Progenitor cell of endocrine pancreas (in vitro differentiated cells): ENCODE measurements at regions not wholly inside any gene's neighbourhood (a gene's known extent, or its start where the extent isn't known, plus 50 kb on each side); places are given as distances from the start of the nearest gene placed in this dataset.

Experiments used
- DNase-seq: peaks from one replicate; pipeline ENCODE4 v3.0.0; 2021; ENCODE audit warnings: low spot score; ENCODE audit not compliant: unreplicated experiment
- H3K27ac Mint-ChIP-seq: 2 replicates; pipeline ENCODE4 v1.8.0; 2021; ENCODE audit warnings: mild to moderate bottlenecking, moderate library complexity, mixed read lengths
- H3K27me3 Mint-ChIP-seq: 2 replicates; pipeline ENCODE4 v1.8.0; 2021; ENCODE audit warnings: mixed read lengths
- H3K36me3 Mint-ChIP-seq: 2 replicates; pipeline ENCODE4 v1.8.0; 2022; ENCODE audit warnings: mixed read lengths; ENCODE audit not compliant: insufficient read depth
- H3K4me1 Mint-ChIP-seq: 2 replicates; pipeline ENCODE4 v1.8.0; 2021; ENCODE audit warnings: low read depth, mixed read lengths
- H3K4me3 Mint-ChIP-seq: 2 replicates; pipeline ENCODE4 v1.8.0; 2021; ENCODE audit warnings: low read depth, mild to moderate bottlenecking, moderate library complexity, mixed read lengths
- H3K9me3 Mint-ChIP-seq: 2 replicates; pipeline ENCODE4 v1.8.0; 2021; ENCODE audit warnings: low read depth, mixed read lengths
- TF ChIP-seq, protein P1 (sequence below): fragments of 200-600 bp; sonication (generic); IDR thresholded peaks from one replicate; pipeline ENCODE4 v1.5.0; 2021; ENCODE audit warnings: antibody characterized with exemption, mild to moderate bottlenecking; ENCODE audit not compliant: unreplicated experiment

- peaks cover 24% of the 10 kb centered on the region for H3K4me1 Mint-ChIP-seq
- H3K27me3 Mint-ChIP-seq = peaks cover 2% of the 10 kb centered on the region
- TF ChIP-seq, protein P1, sequence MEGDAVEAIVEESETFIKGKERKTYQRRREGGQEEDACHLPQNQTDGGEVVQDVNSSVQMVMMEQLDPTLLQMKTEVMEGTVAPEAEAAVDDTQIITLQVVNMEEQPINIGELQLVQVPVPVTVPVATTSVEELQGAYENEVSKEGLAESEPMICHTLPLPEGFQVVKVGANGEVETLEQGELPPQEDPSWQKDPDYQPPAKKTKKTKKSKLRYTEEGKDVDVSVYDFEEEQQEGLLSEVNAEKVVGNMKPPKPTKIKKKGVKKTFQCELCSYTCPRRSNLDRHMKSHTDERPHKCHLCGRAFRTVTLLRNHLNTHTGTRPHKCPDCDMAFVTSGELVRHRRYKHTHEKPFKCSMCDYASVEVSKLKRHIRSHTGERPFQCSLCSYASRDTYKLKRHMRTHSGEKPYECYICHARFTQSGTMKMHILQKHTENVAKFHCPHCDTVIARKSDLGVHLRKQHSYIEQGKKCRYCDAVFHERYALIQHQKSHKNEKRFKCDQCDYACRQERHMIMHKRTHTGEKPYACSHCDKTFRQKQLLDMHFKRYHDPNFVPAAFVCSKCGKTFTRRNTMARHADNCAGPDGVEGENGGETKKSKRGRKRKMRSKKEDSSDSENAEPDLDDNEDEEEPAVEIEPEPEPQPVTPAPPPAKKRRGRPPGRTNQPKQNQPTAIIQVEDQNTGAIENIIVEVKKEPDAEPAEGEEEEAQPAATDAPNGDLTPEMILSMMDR = no peak
- H3K27ac Mint-ChIP-seq = no peak overlapping the region
- DNase-seq = no peak
- no peaks in the 10 kb centered on the region for H3K36me3 Mint-ChIP-seq
- H3K4me3 Mint-ChIP-seq = no peak overlapping the region
- peaks cover 3% of the 10 kb centered on the region for H3K9me3 Mint-ChIP-seq
Observed at GRCh38 chr6:17038316-17038715, 63.5 kb upstream of the STMND1 start.

- H3K9me3 Mint-ChIP-seq = peaks cover 3% of the 10 kb centered on the region
- H3K4me3 Mint-ChIP-seq = no peak overlapping the region
- TF ChIP-seq, protein P1 = no peak
- H3K27ac Mint-ChIP-seq = no peak overlapping the region
- H3K36me3 Mint-ChIP-seq = no peaks in the 10 kb centered on the region
- no peak for DNase-seq
- H3K27me3 Mint-ChIP-seq = peaks cover 4% of the 10 kb centered on the region
- H3K4me1 Mint-ChIP-seq = peaks cover 17% of the 10 kb centered on the region
Observed at GRCh38 chr6:17036065-17036393, 65.8 kb upstream of the STMND1 start.

GRCh38 chr6:17035257-17036064, 66.4 kb upstream of the STMND1 start:
- H3K27me3 Mint-ChIP-seq = peaks cover 4% of the 10 kb centered on the region
- H3K36me3 Mint-ChIP-seq = no peaks in the 10 kb centered on the region
- H3K27ac Mint-ChIP-seq = peak overlapping the region; percentile 42
- no peak for DNase-seq
- no peak overlapping the region for H3K4me3 Mint-ChIP-seq
- H3K4me1 Mint-ChIP-seq = peaks cover 18% of the 10 kb centered on the region
- TF ChIP-seq, protein P1 = no peak
- H3K9me3 Mint-ChIP-seq = peaks cover 3% of the 10 kb centered on the region

DNA sequence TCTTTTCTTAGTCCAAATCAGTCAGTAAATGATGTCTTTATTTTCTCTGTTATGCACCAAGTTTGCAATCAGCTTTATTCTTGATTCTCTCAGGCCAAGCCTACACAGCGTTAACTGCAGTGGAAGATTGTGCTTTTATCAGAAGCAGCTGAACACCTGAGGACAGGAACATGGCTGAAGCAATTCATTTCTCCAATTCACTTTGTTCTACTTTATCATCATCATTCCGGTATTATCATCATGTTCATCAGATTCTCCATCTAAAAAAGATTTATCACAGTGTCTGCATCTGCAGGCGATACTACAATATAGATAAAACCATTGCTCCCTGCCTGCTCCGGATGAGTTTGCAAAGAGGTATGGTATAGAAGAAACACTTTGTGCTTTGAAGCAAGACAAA, 68.1 kb upstream of the STMND1 start:
- H3K4me1 Mint-ChIP-seq = peaks cover 18% of the 10 kb centered on the region
- peaks cover 4% of the 10 kb centered on the region for H3K27me3 Mint-ChIP-seq
- no peak overlapping the region for H3K4me3 Mint-ChIP-seq
- no peak overlapping the region for H3K27ac Mint-ChIP-seq
- no peak for DNase-seq
- no peaks in the 10 kb centered on the region for H3K36me3 Mint-ChIP-seq
- TF ChIP-seq, protein P1 = no peak
- peaks cover 3% of the 10 kb centered on the region for H3K9me3 Mint-ChIP-seq

DNA sequence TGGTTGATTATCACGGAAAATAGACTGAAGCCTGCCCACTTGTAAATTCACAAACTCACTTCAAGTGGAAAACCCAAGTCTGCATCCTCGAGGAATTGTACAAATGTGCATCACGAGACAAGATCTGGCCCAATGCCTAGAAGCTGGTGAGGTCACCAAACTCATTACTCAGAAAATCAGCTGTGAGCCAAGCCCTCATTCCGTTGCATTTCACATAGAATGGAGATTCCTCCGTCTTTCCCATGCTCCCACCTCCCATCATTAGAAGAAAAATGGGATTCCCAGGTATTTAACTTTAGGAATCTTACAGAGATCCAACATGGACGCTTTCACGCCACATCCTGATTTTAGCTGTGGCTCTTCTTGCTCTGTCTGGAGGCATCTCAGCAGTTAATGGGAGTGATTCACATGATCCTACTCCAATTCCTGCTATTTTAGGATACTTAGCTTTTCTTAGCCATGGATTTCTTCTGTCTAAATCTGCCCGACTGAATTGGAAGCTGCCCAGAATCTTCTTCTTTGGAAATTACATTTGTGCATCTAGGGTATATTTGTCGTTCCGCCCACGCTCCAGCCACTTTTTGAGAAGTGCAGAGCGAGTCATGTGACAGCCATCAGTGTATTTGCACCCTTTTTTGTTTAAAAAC, 68.7 kb upstream of the STMND1 start:
- Mint-ChIP-seq H3K36me3 (no peaks in the 10 kb centered on the region), H3K27me3 (peaks cover 4% of the 10 kb centered on the region), H3K4me3 (no peak overlapping the region), H3K4me1 (peaks cover 18% of the 10 kb centered on the region), H3K27ac (no peak overlapping the region), H3K9me3 (peaks cover 3% of the 10 kb centered on the region)
- TF ChIP-seq, protein P1 = no peak
- DNase-seq = no peak
